GM12891 (cell line): ENCODE measurements at regions not wholly inside any gene's neighbourhood (a gene's known extent, or its start where the extent isn't known, plus 50 kb on each side); places are given as distances from the start of the nearest gene placed in this dataset.

Source experiments
- POLR2A ChIP-seq: IDR thresholded peaks from 2 replicates; pipeline ENCODE4 v1.6.1; 2011; ENCODE audit warnings: low read depth, low read length, control low read depth
- POLR2AphosphoS5 ChIP-seq: IDR thresholded peaks from 2 replicates; pipeline ENCODE4 v1.6.1; 2011; ENCODE audit warnings: low read depth, low read length, control low read depth
- POU2F2 ChIP-seq: IDR thresholded peaks from 2 replicates; pipeline ENCODE4 v1.6.1; 2011; ENCODE audit warnings: low read depth, mild to moderate bottlenecking, control low read depth, low read length, moderate library complexity
- SPI1 ChIP-seq: IDR thresholded peaks from 2 replicates; pipeline ENCODE4 v1.6.1; 2011; ENCODE audit warnings: low read depth, low read length, control low read depth
- TAF1 ChIP-seq: IDR thresholded peaks from 2 replicates; pipeline ENCODE4 v1.6.1; 2011; ENCODE audit warnings: low read depth, low read length, control low read depth

DNA sequence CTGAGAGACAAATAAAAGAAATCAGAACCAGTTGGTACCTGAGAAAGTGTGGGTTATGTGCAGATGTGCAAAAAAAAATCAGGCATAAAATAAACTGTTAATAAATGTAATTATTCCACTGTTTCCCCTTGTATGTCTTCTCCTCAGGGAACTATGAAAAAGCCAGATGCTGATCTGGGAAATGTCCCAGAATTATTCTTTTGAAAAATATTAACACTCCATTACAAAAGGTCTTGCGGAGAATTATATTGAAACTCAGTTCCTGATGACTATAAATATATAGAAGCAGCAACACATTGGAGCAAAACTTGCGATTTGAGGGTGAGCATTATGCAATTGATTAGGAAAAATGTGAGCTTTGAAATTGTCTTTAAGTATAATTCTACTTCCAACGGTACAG lies 433.3 kb upstream of the KLF12 start:
- TF ChIP-seq POLR2A, result no peak
- no peak for TF ChIP-seq POU2F2
- TF ChIP-seq POLR2AphosphoS5, result no peak
- no peak for TF ChIP-seq SPI1
- TF ChIP-seq TAF1, result no peak
